Endothelial cell of umbilical vein (primary cell): ENCODE measurements at regions not wholly inside any gene's neighbourhood (a gene's known extent, or its start where the extent isn't known, plus 50 kb on each side); places are given as distances from the start of the nearest gene placed in this dataset.

ENCODE experiments used
- BruUV-seq: library from RNA; stranded (reverse); fragments of 400-500 nt; replicated peaks from 2 replicates; lab custom pipeline; 2021; lab: Mats Ljungman, UMichigan
- CTCF ChIA-PET: fragments of 300-600, 350-600 bp; sonication (Branson Sonifier 250); formaldehyde crosslinking; loops from one replicate; lab custom pipeline; 2021; ENCODE audit warnings: antibody characterized with exemption, inconsistent platforms; lab: Charles Lee
- POLR2A ChIA-PET: fragments of 300-600, 350-600 bp; sonication (Branson Sonifier 250); formaldehyde crosslinking; loops from one replicate; lab custom pipeline; 2021; ENCODE audit warnings: antibody characterized with exemption, inconsistent platforms; lab: Charles Lee
- DNase-seq: peaks from one replicate; pipeline ENCODE4 v3.0.0-alpha.2; 2011; ENCODE audit warnings: low read depth, low spot score
- FAIRE-seq: peaks from 2 replicates; lab custom pipeline; 2011; peaks lifted over from hg19 to GRCh38; lab: Jason Lieb, UNC
- H2AFZ ChIP-seq: 2 replicates; pipeline ENCODE4 v1.6.0; 2012; ENCODE audit warnings: low read depth, low read length, control low read depth, inconsistent platforms
- H3K27ac ChIP-seq: 2 replicates; pipeline ENCODE4 v1.5.1; 2011; ENCODE audit warnings: low read depth, mild to moderate bottlenecking, control low read depth, low read length, moderate library complexity; ENCODE audit not compliant: insufficient read depth
- H3K27me3 ChIP-seq, 2 experiments: 2 replicates each; pipeline versions ENCODE4 v1.6.0 to v1.6.1; 2011; ENCODE audit warnings: low read length in 2 of 2, mixed read lengths in 1 of 2; ENCODE audit not compliant: control insufficient read depth in 2 of 2, insufficient read depth in 2 of 2
- H3K36me3 ChIP-seq, 2 experiments: 2 replicates in 1 of 2; 3 replicates in 1 of 2; pipeline ENCODE4 v1.5.1; 2011; ENCODE audit warnings: low read length in 2 of 2, mild to moderate bottlenecking in 1 of 2, moderate library complexity in 1 of 2; ENCODE audit not compliant: control insufficient read depth in 2 of 2, insufficient read depth in 2 of 2; ENCODE audit errors: extremely low read depth in 1 of 2
- H3K4me1 ChIP-seq: 3 replicates; pipeline ENCODE4 v1.5.1; 2011; ENCODE audit warnings: mild to moderate bottlenecking, low read length; ENCODE audit not compliant: control insufficient read depth, insufficient read depth; ENCODE audit errors: extremely low read depth
- H3K4me2 ChIP-seq: 2 replicates; pipeline ENCODE4 v1.6.1; 2011; ENCODE audit warnings: low read length, control low read depth, mixed read lengths; ENCODE audit not compliant: insufficient read depth
- H3K4me3 ChIP-seq, 3 experiments: fragments of 200-600 bp in 1 of 3; sonication (generic), shearing (Covaris generic) in 1 of 3; replicated peaks in 1 of 3; 2 replicates each; pipeline ENCODE4 v1.5.1; 2011 to 2016; ENCODE audit warnings: control low read depth in 3 of 3, low read length in 3 of 3, mild to moderate bottlenecking in 2 of 3, inconsistent platforms in 1 of 3, low read depth in 1 of 3, moderate library complexity in 1 of 3; ENCODE audit not compliant: insufficient read depth in 1 of 3
- H3K79me2 ChIP-seq: 2 replicates; pipeline ENCODE4 v1.6.0; 2012; ENCODE audit warnings: low read length, inconsistent platforms; ENCODE audit not compliant: control insufficient read depth, insufficient read depth
- H3K9ac ChIP-seq: replicated peaks from 2 replicates; pipeline ENCODE3; 2011; ENCODE audit warnings: low read length, control low read depth; ENCODE audit not compliant: insufficient read depth; ENCODE audit errors: extremely low read depth
- H3K9me1 ChIP-seq: replicated peaks from 3 replicates; pipeline ENCODE4 v1.6.0; 2011; ENCODE audit warnings: mild to moderate bottlenecking, low read length; ENCODE audit not compliant: control insufficient read depth, insufficient read depth; ENCODE audit errors: extremely low read depth
- H3K9me3 ChIP-seq: replicated peaks from 2 replicates; pipeline ENCODE4 v1.5.1; 2012; ENCODE audit warnings: low read length, inconsistent platforms; ENCODE audit not compliant: control insufficient read depth, insufficient read depth
- H4K20me1 ChIP-seq: replicated peaks from 2 replicates; pipeline ENCODE3; 2011; ENCODE audit warnings: mild to moderate bottlenecking, low read length; ENCODE audit not compliant: control insufficient read depth, insufficient read depth; ENCODE audit errors: extremely low read depth
- CTCF ChIP-seq, 2 donors: IDR thresholded peaks; 1 replicate in 1 of 2; 2 replicates in 1 of 2; pipeline ENCODE4 v1.5.1; 2011; ENCODE audit warnings: low read length in 2 of 2, mild to moderate bottlenecking in 2 of 2, moderate library complexity in 2 of 2, control low read depth in 1 of 2, inconsistent platforms in 1 of 2, low read depth in 1 of 2; ENCODE audit not compliant: insufficient read depth in 1 of 2; ENCODE audit errors: extremely low read depth in 1 of 2
- EZH2 ChIP-seq: IDR thresholded peaks from 2 replicates; pipeline ENCODE4 v1.6.1; 2012; ENCODE audit warnings: borderline replicate concordance, low read depth, mild to moderate bottlenecking, moderate library complexity, low read length, inconsistent platforms; ENCODE audit not compliant: severe bottlenecking
- FOS ChIP-seq: IDR thresholded peaks from 2 replicates; pipeline ENCODE4 v1.6.1; 2011; ENCODE audit warnings: mild to moderate bottlenecking, low read length, moderate library complexity, borderline replicate concordance; ENCODE audit not compliant: insufficient read depth
- GATA2 ChIP-seq: IDR thresholded peaks from 2 replicates; pipeline ENCODE4 v1.7.0; 2011; ENCODE audit warnings: low read depth, mild to moderate bottlenecking, moderate library complexity, mixed read lengths, low read length; ENCODE audit not compliant: insufficient read length, insufficient read depth
- JUN ChIP-seq: IDR thresholded peaks from 2 replicates; pipeline ENCODE4 v1.6.1; 2011; ENCODE audit warnings: borderline replicate concordance, low read depth; ENCODE audit not compliant: insufficient read length, insufficient read depth
- MYC ChIP-seq: IDR thresholded peaks from one replicate; pipeline ENCODE4 v1.6.1; 2011; ENCODE audit warnings: mild to moderate bottlenecking, low read depth, low read length
- POLR2A ChIP-seq: IDR thresholded peaks from 2 replicates; pipeline ENCODE4 v1.6.1; 2012; ENCODE audit warnings: low read depth, mild to moderate bottlenecking, control low read depth, low read length
- POLR2AphosphoS5 ChIP-seq: IDR thresholded peaks from 2 replicates; pipeline ENCODE4 v1.6.1; 2012; ENCODE audit warnings: low read depth, mild to moderate bottlenecking, control low read depth, low read length, moderate library complexity; ENCODE audit not compliant: insufficient read depth
- dilution Hi-C: fragments of 300-500 bp; cut with MboI; formaldehyde crosslinking; loops from one replicate; pipeline ENCODE4 v1.15.0; 2019; ENCODE audit warnings: low sequenced_read_pairs; ENCODE audit not compliant: extremely low pct_ligation_motif_present
- intact Hi-C: fragments of 100-400 bp; cut with micrococcal nuclease; formaldehyde crosslinking; loops from one replicate; pipeline ENCODE4 v1.10.0; 2022
- TF ChIP-seq, protein P1 (sequence below): IDR thresholded peaks from 2 replicates; pipeline ENCODE4 v1.6.1; 2011; ENCODE audit not compliant: insufficient read depth, insufficient read length

- no peaks in the 10 kb centered on the region for H3K79me2 ChIP-seq
- dilution Hi-C loops, result no loop called here
- no peaks in the 10 kb centered on the region for H3K9me1 ChIP-seq
- no peaks in the 10 kb centered on the region for H3K4me1 ChIP-seq
- no peaks in the 10 kb centered on the region for H3K27me3 ChIP-seq
- intact Hi-C loops, result no loop called here
- no peaks in the 10 kb centered on the region for H4K20me1 ChIP-seq
- no peaks in the 10 kb centered on the region for H3K9me3 ChIP-seq
- DNase-seq (no peak), FAIRE-seq (no peak)
- H3K4me2 ChIP-seq, result no peak overlapping the region
- no peaks in the 10 kb centered on the region for H3K36me3 ChIP-seq
- TF ChIP-seq GATA2 (no peak), CTCF (IDR thresholded peaks at IDR 0.05; ENCODE audit: extremely low read depth in 1 of 2, insufficient read depth in 1 of 2, low read depth in 1 of 2, low read length in 2 of 2) (no peak), JUN (no peak), FOS (no peak), POLR2AphosphoS5 (no peak)
- no peak overlapping the region for H3K4me3 ChIP-seq
- H3K9ac ChIP-seq, result no peak overlapping the region
- ChIA-PET CTCF (interaction anchor here (1.2 kb wide), 1 partner anchor 426 kb away, joined by 4 read pairs; no protein-coding TSS in a partner anchor), POLR2A (no interaction called here)
- H3K27ac ChIP-seq, result no peak overlapping the region
- no TSS peak for BruUV-seq
- no peak overlapping the region for H2AFZ ChIP-seq
These were observed 419.0 kb downstream of the GADD45G start for GRCh38 chr9:90023861-90024260.

DNA sequence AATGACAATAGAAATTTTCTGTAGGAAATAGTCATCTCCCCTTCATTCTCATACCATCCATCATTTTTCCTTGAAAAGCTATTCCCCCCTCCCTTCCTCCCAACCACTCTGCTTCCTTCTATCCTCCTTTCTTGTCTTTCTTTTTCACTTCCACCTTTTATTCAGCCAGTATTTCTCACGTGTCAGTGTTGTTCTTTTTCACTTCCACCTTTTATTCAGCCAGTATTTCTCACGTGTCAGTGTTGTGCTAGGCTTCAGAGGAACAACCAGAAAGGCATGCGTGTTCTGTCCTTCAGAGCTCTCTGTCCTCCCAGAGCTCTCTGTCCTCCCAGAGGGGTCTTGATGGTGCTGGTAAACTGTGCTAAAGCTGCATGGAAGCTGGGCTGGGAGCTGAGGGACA is 419.6 kb downstream of the GADD45G start:
- no peak for DNase-seq
- BruUV-seq, result no TSS peak
- CTCF ChIA-PET, result interaction anchor here (1.2 kb wide), 1 partner anchor 427 kb away, joined by 4 read pairs; no protein-coding TSS in a partner anchor

More for the DNA sequence above, 419.6 kb downstream of the GADD45G start:
- TF ChIP-seq, protein P1, sequence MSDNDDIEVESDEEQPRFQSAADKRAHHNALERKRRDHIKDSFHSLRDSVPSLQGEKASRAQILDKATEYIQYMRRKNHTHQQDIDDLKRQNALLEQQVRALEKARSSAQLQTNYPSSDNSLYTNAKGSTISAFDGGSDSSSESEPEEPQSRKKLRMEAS, result no peak
- TF ChIP-seq MYC, result no peak
- TF ChIP-seq JUN, result no peak
- no peak for TF ChIP-seq FOS
- TF ChIP-seq CTCF (IDR thresholded peaks at IDR 0.05; ENCODE audit: extremely low read depth in 1 of 2, insufficient read depth in 1 of 2, low read depth in 1 of 2, low read length in 2 of 2), result no peak
- no peak for TF ChIP-seq POLR2A
- no peak for TF ChIP-seq GATA2
- no peak for TF ChIP-seq EZH2
- H2AFZ ChIP-seq, result no peak overlapping the region
- H3K9me3 ChIP-seq, result no peaks in the 10 kb centered on the region
- no peaks in the 10 kb centered on the region for H3K4me1 ChIP-seq
- no peak overlapping the region for H3K9ac ChIP-seq
- no peaks in the 10 kb centered on the region for H3K27me3 ChIP-seq
- no peaks in the 10 kb centered on the region for H3K9me1 ChIP-seq
- H3K27ac ChIP-seq, result no peak overlapping the region
- FAIRE-seq, result no peak
- intact Hi-C loops (no loop called here), dilution Hi-C loops (no loop called here)
- no peak overlapping the region for H3K4me3 ChIP-seq
- H3K4me2 ChIP-seq, result no peak overlapping the region
- no peaks in the 10 kb centered on the region for H3K36me3 ChIP-seq
- POLR2A ChIA-PET, result no interaction called here
- H3K79me2 ChIP-seq, result no peaks in the 10 kb centered on the region
- no peaks in the 10 kb centered on the region for H4K20me1 ChIP-seq
